Naive thymus-derived CD4-positive, alpha-beta T cell (primary cell): ENCODE measurements at regions not wholly inside any gene's neighbourhood (a gene's known extent, or its start where the extent isn't known, plus 50 kb on each side); places are given as distances from the start of the nearest gene placed in this dataset.
A peak's percentile ranks its signal among the peaks of the same experiment; 100 is the strongest.

Experiments used
- ATAC-seq: fragments of 150-1000 bp; cut with Tn5 transposase; 2 replicates; pipeline ENCODE4 v1.10.0; 2021; ENCODE audit warnings: mild to moderate bottlenecking, moderate library complexity
- CTCF ChIA-PET: fragments of 350-600 bp; sonication (Branson Sonifier 250); formaldehyde crosslinking; loops from one replicate; lab custom pipeline; 2021; ENCODE audit warnings: antibody characterized with exemption; lab: Charles Lee
- POLR2A ChIA-PET: fragments of 350-600 bp; sonication (Branson Sonifier 250); formaldehyde crosslinking; loops from one replicate; lab custom pipeline; 2021; ENCODE audit warnings: antibody characterized with exemption, inconsistent platforms; lab: Charles Lee
- DNase-seq, 9 donors: peaks; one replicate each; pipeline versions ENCODE4 v3.0.0 to v3.0.0-alpha.2; 2020 to 2022; ENCODE audit warnings: mixed read lengths in 1 of 9
- H3K27ac ChIP-seq: one replicate; pipeline ENCODE4 v1.7.0; 2013; ENCODE audit warnings: mild to moderate bottlenecking, low read depth, low read length, moderate library complexity
- H3K27me3 ChIP-seq, 2 donors: one replicate each; pipeline ENCODE4 v1.7.0; 2013; ENCODE audit warnings: low read length in 2 of 2, mild to moderate bottlenecking in 2 of 2, moderate library complexity in 2 of 2; ENCODE audit not compliant: control insufficient read depth in 2 of 2, insufficient read depth in 2 of 2
- H3K36me3 ChIP-seq, 3 experiments: 1 replicate in 2 of 3; 2 replicates in 1 of 3; pipeline ENCODE4 v1.7.0; 2013; ENCODE audit warnings: low read length in 3 of 3, mild to moderate bottlenecking in 3 of 3, moderate library complexity in 1 of 3; ENCODE audit not compliant: insufficient read depth in 3 of 3, control insufficient read depth in 2 of 3
- H3K4me1 ChIP-seq, 2 donors: one replicate each; pipeline ENCODE4 v1.7.0; 2013; ENCODE audit warnings: low read length in 2 of 2, mild to moderate bottlenecking in 2 of 2, moderate library complexity in 1 of 2; ENCODE audit not compliant: control insufficient read depth in 2 of 2, insufficient read depth in 2 of 2
- H3K4me3 ChIP-seq: 2 replicates; pipeline ENCODE4 v1.7.0; 2013; ENCODE audit warnings: mild to moderate bottlenecking, low read length
- H3K9me3 ChIP-seq, 3 experiments: 1 replicate in 2 of 3; 2 replicates in 1 of 3; pipeline ENCODE4 v1.7.0; 2013; ENCODE audit warnings: low read length in 3 of 3; ENCODE audit not compliant: control insufficient read depth in 2 of 3
- H3K27ac Mint-ChIP-seq, 9 donors: one replicate each; pipeline ENCODE4 v1.8.0; 2020 to 2022; ENCODE audit warnings: mixed read lengths in 9 of 9, mild to moderate bottlenecking in 8 of 9, moderate library complexity in 5 of 9, inconsistent platforms in 2 of 9
- H3K27me3 Mint-ChIP-seq, 5 donors: one replicate each; pipeline ENCODE4 v1.8.0; 2021 to 2022; ENCODE audit warnings: mixed read lengths in 5 of 5, mild to moderate bottlenecking in 1 of 5
- H3K36me3 Mint-ChIP-seq, 5 donors: one replicate each; pipeline ENCODE4 v1.8.0; 2020 to 2022; ENCODE audit warnings: mixed read lengths in 5 of 5, mild to moderate bottlenecking in 3 of 5, inconsistent platforms in 1 of 5
- H3K4me1 Mint-ChIP-seq, 7 donors: one replicate each; pipeline ENCODE4 v1.8.0; 2020 to 2022; ENCODE audit warnings: mixed read lengths in 7 of 7, mild to moderate bottlenecking in 3 of 7, inconsistent platforms in 1 of 7
- H3K4me3 Mint-ChIP-seq, 10 donors: one replicate each; pipeline ENCODE4 v1.8.0; 2020 to 2022; ENCODE audit warnings: mild to moderate bottlenecking in 10 of 10, mixed read lengths in 10 of 10, moderate library complexity in 6 of 10, inconsistent platforms in 2 of 10
- H3K9me3 Mint-ChIP-seq, 11 donors: one replicate each; pipeline ENCODE4 v1.8.0; 2020 to 2022; ENCODE audit warnings: mixed read lengths in 11 of 11, mild to moderate bottlenecking in 4 of 11, inconsistent platforms in 1 of 11, moderate library complexity in 1 of 11
- intact Hi-C, 2 donors: fragments of 100-400 bp; cut with micrococcal nuclease; formaldehyde crosslinking; loops; one replicate each; pipeline ENCODE4 v1.15.1; 2023

DNA sequence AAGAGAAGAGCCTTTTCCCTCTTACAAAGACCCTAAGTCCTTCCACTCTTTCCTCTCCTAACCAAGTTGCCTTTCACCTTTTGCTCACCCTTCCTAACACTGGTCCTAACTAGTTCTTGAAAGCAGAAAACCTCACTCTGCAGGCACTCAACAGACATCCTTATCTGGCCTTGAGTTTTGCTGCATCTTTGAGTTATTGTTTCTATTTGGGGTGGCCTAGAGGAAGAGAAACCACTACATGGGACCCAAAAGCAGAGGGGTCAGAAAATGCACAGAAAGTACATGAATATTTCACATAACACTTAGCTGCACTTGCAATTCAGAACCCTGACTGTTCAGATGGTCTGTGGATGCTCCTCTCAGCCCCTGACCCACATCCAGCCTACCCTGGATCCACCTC is 178.3 kb upstream of the SYT6 start:
- no peak for ATAC-seq
- H3K9me3 ChIP-seq: no peaks in the 10 kb centered on the region
- intact Hi-C loops: no loop called here
- peaks cover 37 to 70% (median 57%) of the 10 kb centered on the region in 7 donors for H3K4me1 Mint-ChIP-seq
- ChIA-PET CTCF (interaction anchor here (0.7 to 1.2 kb wide), 3 partner anchors 9 to 15 kb away, joined by 3 to 5 read pairs (median 4); no protein-coding TSS in a partner anchor), POLR2A (interaction anchor here (6.9 kb wide), 1 partner anchor 10 kb away, joined by 37 read pairs; no protein-coding TSS in a partner anchor)
- H3K27me3 ChIP-seq: no peaks in the 10 kb centered on the region
- H3K4me1 ChIP-seq: peaks cover 63 to 64% of the 10 kb centered on the region in 2 donors
- peaks cover 0 to 20% (median 0%) of the 10 kb centered on the region in 5 donors for H3K27me3 Mint-ChIP-seq
- no peaks in the 10 kb centered on the region for H3K36me3 ChIP-seq
- H3K36me3 Mint-ChIP-seq: peaks cover 0 to 2% (median 0%) of the 10 kb centered on the region in 5 donors
- peak overlapping the region in 6 of 9 donors; percentile 43 to 94 (median 62) for H3K27ac Mint-ChIP-seq
- H3K4me3 Mint-ChIP-seq: peak overlapping the region in 5 of 10 donors; percentile 4 to 68 (median 36)
- H3K9me3 Mint-ChIP-seq: no peaks in the 10 kb centered on the region
- no peak for DNase-seq
- no peak overlapping the region for H3K27ac ChIP-seq
- no peak overlapping the region for H3K4me3 ChIP-seq

DNA sequence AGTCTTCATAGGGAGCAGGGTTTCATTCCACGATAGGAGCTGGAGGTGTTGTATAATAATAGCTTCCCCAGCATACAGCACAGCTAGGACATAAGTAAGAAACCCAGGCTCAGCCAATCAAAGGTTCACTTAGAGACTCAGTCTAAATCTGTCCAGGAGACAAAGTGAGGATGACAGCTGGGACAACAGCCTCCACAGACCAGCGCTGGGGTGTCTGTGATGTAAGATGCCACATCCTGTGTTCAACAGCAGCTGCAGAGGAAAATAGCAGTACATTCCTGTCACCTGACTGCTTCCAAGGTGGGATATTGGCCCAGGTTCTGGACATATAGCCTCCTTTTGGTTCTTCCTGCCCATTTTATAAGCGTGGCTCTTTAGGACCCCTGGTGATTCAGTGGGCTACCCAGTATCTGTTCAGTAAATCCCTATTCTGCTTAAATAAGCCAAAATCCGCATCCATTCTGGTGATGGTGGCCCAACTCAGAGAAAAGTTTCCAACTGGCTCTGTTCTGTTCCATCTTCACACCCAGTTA is 176.8 kb upstream of the SYT6 start:
- no peaks in the 10 kb centered on the region for H3K36me3 ChIP-seq
- peaks cover 62 to 64% of the 10 kb centered on the region in 2 donors for H3K4me1 ChIP-seq
- ChIA-PET CTCF (interaction anchor here (1.0 to 2.6 kb wide), 5 partner anchors 9 to 79 kb away, joined by 3 to 27 read pairs (median 6); no protein-coding TSS in a partner anchor), POLR2A (interaction anchor here (1.3 to 6.9 kb wide), 3 partner anchors 8 to 39 kb away, joined by 3 to 37 read pairs (median 9); no protein-coding TSS in a partner anchor)
- peak in 5 of 9 donors; percentile 36 to 60 (median 44) for DNase-seq
- no peak overlapping the region for H3K27ac ChIP-seq
- Mint-ChIP-seq H3K27me3 (peaks cover 0 to 21% (median 0%) of the 10 kb centered on the region in 5 donors), H3K9me3 (no peaks in the 10 kb centered on the region), H3K4me1 (peaks cover 35 to 70% (median 52%) of the 10 kb centered on the region in 7 donors), H3K36me3 (peaks cover 0 to 2% (median 0%) of the 10 kb centered on the region in 5 donors), H3K4me3 (peak overlapping the region in 6 of 10 donors; percentile 14 to 72 (median 34)), H3K27ac (peak overlapping the region in 8 of 9 donors; percentile 22 to 94 (median 72))
- intact Hi-C loops: loop anchor here in 1 of 2 donors (1.0 kb wide), 1 partner anchor 9 kb away; no protein-coding TSS in a partner anchor
- H3K4me3 ChIP-seq: no peak overlapping the region
- no peaks in the 10 kb centered on the region for H3K9me3 ChIP-seq
- ATAC-seq: peak; percentile 80
- H3K27me3 ChIP-seq: no peaks in the 10 kb centered on the region

DNA sequence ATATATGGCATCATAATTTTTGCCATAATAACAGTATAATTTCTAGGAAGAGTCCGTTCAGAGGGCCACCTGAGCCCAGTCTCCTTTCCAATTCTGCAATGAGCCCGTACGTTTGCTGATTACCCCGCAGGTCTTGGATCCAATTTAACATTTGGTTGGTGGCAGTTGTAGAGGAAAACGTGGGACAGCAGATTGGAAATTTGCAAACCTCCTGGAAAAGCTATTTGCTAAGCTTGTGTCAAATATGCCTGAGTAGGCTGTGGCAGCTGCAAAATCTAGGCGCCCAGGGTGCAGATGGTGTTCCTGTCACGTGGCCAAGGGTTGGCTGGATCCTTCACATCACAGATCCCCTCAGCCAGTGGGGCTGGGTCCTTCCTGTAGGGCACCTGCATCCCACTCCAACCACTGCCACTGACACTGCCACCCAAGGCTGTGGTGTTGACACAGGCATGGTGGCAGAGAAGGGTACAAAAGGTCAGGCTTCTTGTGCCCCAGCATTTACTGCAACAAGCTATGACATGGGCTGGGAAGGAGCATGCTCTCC is 174.8 kb upstream of the SYT6 start:
- H3K27ac Mint-ChIP-seq: peak overlapping the region in 5 of 9 donors; percentile 5 to 79 (median 20)

DNA sequence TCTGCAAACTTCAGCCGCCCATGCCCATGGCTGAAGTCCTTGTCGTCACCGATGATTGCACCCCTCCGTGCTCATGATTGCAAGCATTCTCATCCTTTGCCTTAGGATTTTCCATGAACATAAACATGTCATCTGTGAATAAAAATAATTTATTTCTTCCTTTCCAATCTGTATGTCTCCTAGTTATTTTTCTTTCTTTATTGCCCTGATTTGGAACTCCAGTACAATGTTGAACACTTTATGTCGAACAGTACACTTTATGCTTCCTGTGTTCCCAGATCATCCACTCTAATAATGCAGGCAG is 170.9 kb upstream of the SYT6 start:
- ATAC-seq (no peak), DNase-seq (no peak)
- ChIA-PET CTCF (no interaction called here), POLR2A (no interaction called here)
- Histone ChIP-seq H3K36me3 (no peaks in the 10 kb centered on the region), H3K9me3 (no peaks in the 10 kb centered on the region), H3K27ac (no peak overlapping the region), H3K4me1 (peaks cover 3 to 13% of the 10 kb centered on the region in 2 donors), H3K27me3 (no peaks in the 10 kb centered on the region), H3K4me3 (no peak overlapping the region)
- Mint-ChIP-seq H3K4me1 (peaks cover 0 to 45% (median 29%) of the 10 kb centered on the region in 7 donors), H3K4me3 (no peak overlapping the region), H3K27ac (peak overlapping the region in 3 of 9 donors; percentile 34 to 90 (median 42)), H3K9me3 (no peaks in the 10 kb centered on the region), H3K36me3 (no peaks in the 10 kb centered on the region), H3K27me3 (peaks cover 0 to 19% (median 0%) of the 10 kb centered on the region in 5 donors)
- intact Hi-C loops: no loop called here

More for the DNA sequence above, 174.8 kb upstream of the SYT6 start:
- Histone ChIP-seq H3K27me3 (no peaks in the 10 kb centered on the region), H3K27ac (no peak overlapping the region), H3K36me3 (no peaks in the 10 kb centered on the region), H3K4me1 (peaks cover 41 to 46% of the 10 kb centered on the region in 2 donors), H3K4me3 (no peak overlapping the region), H3K9me3 (no peaks in the 10 kb centered on the region)
- no peaks in the 10 kb centered on the region for H3K9me3 Mint-ChIP-seq
- ChIA-PET POLR2A (interaction anchor here (2.3 to 6.9 kb wide), 2 partner anchors 10 to 13 kb away, joined by 9 to 37 read pairs; no protein-coding TSS in a partner anchor), CTCF (no interaction called here)
- H3K4me1 Mint-ChIP-seq: peaks cover 22 to 64% (median 45%) of the 10 kb centered on the region in 7 donors
- H3K4me3 Mint-ChIP-seq: no peak overlapping the region
- ATAC-seq: no peak
- H3K36me3 Mint-ChIP-seq: peaks cover 0 to 2% (median 0%) of the 10 kb centered on the region in 5 donors
- H3K27me3 Mint-ChIP-seq: peaks cover 0 to 23% (median 0%) of the 10 kb centered on the region in 5 donors
- intact Hi-C loops: no loop called here
- DNase-seq: no peak

DNA sequence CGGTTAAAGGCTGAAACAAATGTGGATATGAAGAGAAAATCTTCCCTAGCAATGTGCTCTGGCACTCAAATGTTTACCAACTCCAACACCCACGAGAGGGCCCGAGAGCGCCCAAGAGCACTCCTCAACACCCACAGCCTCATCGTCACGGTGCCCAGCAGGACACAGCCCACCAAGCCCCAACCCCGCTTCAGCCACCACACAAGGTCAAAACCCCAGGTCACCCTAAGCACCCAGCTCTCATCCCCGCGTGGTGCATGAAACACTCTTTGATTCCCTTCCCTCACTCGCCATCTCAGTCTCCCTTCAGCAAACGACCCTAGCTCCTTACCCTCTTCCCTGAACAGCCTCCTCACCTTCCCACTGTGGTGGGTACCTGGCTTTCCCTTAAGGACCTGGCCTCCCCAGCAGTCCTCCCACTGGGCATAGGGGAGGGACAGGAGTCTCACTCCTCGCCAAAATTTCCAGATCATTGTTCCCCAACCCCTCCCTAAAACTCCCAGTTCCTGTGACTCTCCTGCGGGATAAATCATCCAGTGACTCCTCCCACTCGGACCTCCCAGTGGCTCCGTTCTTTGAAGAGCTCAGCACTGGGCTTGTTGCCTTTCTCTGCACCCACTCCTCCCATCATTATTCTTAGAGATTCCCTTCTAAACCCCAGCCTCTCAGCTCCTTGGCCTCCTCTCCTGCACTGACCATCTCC is 170.4 kb upstream of the SYT6 start:
- DNase-seq (no peak), ATAC-seq (no peak)
- H3K9me3 ChIP-seq: no peaks in the 10 kb centered on the region
- ChIA-PET CTCF (interaction anchor here (0.7 kb wide), 1 partner anchor 413 kb away, joined by 3 read pairs; no protein-coding TSS in a partner anchor), POLR2A (no interaction called here)
- Mint-ChIP-seq H3K27ac (peak overlapping the region in 6 of 9 donors; percentile 26 to 90 (median 42)), H3K4me1 (peaks cover 0 to 40% (median 24%) of the 10 kb centered on the region in 7 donors), H3K27me3 (peaks cover 0 to 22% (median 0%) of the 10 kb centered on the region in 5 donors), H3K36me3 (no peaks in the 10 kb centered on the region), H3K9me3 (no peaks in the 10 kb centered on the region), H3K4me3 (no peak overlapping the region)
- no peaks in the 10 kb centered on the region for H3K27me3 ChIP-seq
- peaks cover 0 to 8% of the 10 kb centered on the region in 2 donors for H3K4me1 ChIP-seq
- H3K27ac ChIP-seq: no peak overlapping the region
- intact Hi-C loops: no loop called here
- no peak overlapping the region for H3K4me3 ChIP-seq
- H3K36me3 ChIP-seq: no peaks in the 10 kb centered on the region

DNA sequence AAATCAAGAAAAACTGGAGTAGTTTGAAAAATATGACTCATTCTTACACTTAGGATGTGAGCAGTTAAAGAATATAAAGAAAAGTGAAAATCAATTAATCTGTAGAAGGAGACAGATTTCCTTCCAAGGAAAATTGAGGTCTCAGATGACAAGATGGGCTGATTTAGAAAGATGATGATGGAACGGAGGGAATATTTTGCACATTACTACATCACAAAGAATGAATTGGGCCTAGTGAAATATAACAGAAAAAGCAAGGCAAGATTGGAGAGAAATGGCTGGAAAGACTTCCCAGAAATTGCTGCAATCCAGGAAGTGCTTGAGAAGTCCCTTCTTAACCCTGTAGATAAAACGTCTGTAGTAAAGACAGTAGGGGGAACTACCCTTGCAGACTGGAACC is 169.1 kb upstream of the SYT6 start:
- H3K9me3 Mint-ChIP-seq: no peaks in the 10 kb centered on the region
- H3K36me3 ChIP-seq: no peaks in the 10 kb centered on the region
- peaks cover 0 to 30% (median 18%) of the 10 kb centered on the region in 7 donors for H3K4me1 Mint-ChIP-seq
- H3K4me3 ChIP-seq: no peak overlapping the region
- POLR2A ChIA-PET: no interaction called here
- H3K27ac Mint-ChIP-seq: peak overlapping the region in 4 of 9 donors; percentile 32 to 90 (median 65)
- intact Hi-C loops: no loop called here
- H3K4me3 Mint-ChIP-seq: no peak overlapping the region
- no peaks in the 10 kb centered on the region for H3K36me3 Mint-ChIP-seq
- DNase-seq (no peak), ATAC-seq (no peak)
- no peaks in the 10 kb centered on the region for H3K27me3 ChIP-seq
- no peaks in the 10 kb centered on the region for H3K4me1 ChIP-seq
- H3K9me3 ChIP-seq: no peaks in the 10 kb centered on the region
- no peak overlapping the region for H3K27ac ChIP-seq
- CTCF ChIA-PET: no interaction called here
- H3K27me3 Mint-ChIP-seq: peaks cover 0 to 17% (median 0%) of the 10 kb centered on the region in 5 donors
